GM13976 (cell line): ENCODE measurements at regions not wholly inside any gene's neighbourhood (a gene's known extent, or its start where the extent isn't known, plus 50 kb on each side); places are given as distances from the start of the nearest gene placed in this dataset.

Experiments
- DNase-seq: peaks from one replicate; pipeline ENCODE4 v3.0.0; 2012; ENCODE audit warnings: low spot score
- CTCF ChIP-seq: IDR thresholded peaks from 2 replicates; pipeline ENCODE4 v1.5.1; 2012; ENCODE audit warnings: borderline replicate concordance, mild to moderate bottlenecking; ENCODE audit not compliant: insufficient read depth; ENCODE audit errors: extremely low read depth, missing control alignments, control extremely low read depth
- in situ Hi-C: fragments of 300-500 bp; cut with MboI; formaldehyde crosslinking; loops from one replicate; pipeline ENCODE4 v1.12.0; 2022; ENCODE audit warnings: low sequenced_read_pairs, mixed read lengths, inconsistent platforms; ENCODE audit not compliant: unreplicated experiment

- TF ChIP-seq CTCF, result no peak
- in situ Hi-C loops, result no loop called here
- DNase-seq, result no peak
Measured at GRCh38 chr13:24013189-24013588, 115.9 kb upstream of the C1QTNF9B start.

- DNase-seq, result no peak
- in situ Hi-C loops, result no loop called here
- TF ChIP-seq CTCF, result no peak
Measured at GRCh38 chr13:24016046-24016445, 118.7 kb upstream of the C1QTNF9B start.

GRCh38 chr13:24022568-24022967, 125.3 kb upstream of the C1QTNF9B start:
- in situ Hi-C loops, result no loop called here
- TF ChIP-seq CTCF, result no peak
- DNase-seq, result no peak

GRCh38 chr13:24023073-24023472, 125.8 kb upstream of the C1QTNF9B start:
- in situ Hi-C loops, result no loop called here
- TF ChIP-seq CTCF, result no peak
- DNase-seq, result no peak

GRCh38 chr13:24027494-24027893, 130.2 kb upstream of the C1QTNF9B start:
- in situ Hi-C loops, result no loop called here
- no peak for DNase-seq
- TF ChIP-seq CTCF, result no peak

GRCh38 chr13:24032252-24032651, 128.3 kb upstream of the SPATA13 start:
- TF ChIP-seq CTCF, result no peak
- in situ Hi-C loops, result no loop called here
- DNase-seq, result no peak

- TF ChIP-seq CTCF, result no peak
- DNase-seq, result no peak
- in situ Hi-C loops, result no loop called here
Measured at GRCh38 chr13:24032674-24033073, 127.8 kb upstream of the SPATA13 start.
